Pons (tissue), 1 donor: ENCODE measurements at regions not wholly inside any gene's neighbourhood (a gene's known extent, or its start where the extent isn't known, plus 50 kb on each side); places are given as distances from the start of the nearest gene placed in this dataset.

Experiments used
- DNase-seq: peaks from one replicate; pipeline ENCODE4 v3.0.0-alpha.2; 2016; ENCODE audit warnings: low spot score

- DNase-seq, result no peak
Measured at GRCh38 chr20:4512891-4513550, 173.2 kb upstream of the PRNP start.

- no peak for DNase-seq
Measured at GRCh38 chr20:4511776-4512175, 174.5 kb upstream of the PRNP start.

DNA sequence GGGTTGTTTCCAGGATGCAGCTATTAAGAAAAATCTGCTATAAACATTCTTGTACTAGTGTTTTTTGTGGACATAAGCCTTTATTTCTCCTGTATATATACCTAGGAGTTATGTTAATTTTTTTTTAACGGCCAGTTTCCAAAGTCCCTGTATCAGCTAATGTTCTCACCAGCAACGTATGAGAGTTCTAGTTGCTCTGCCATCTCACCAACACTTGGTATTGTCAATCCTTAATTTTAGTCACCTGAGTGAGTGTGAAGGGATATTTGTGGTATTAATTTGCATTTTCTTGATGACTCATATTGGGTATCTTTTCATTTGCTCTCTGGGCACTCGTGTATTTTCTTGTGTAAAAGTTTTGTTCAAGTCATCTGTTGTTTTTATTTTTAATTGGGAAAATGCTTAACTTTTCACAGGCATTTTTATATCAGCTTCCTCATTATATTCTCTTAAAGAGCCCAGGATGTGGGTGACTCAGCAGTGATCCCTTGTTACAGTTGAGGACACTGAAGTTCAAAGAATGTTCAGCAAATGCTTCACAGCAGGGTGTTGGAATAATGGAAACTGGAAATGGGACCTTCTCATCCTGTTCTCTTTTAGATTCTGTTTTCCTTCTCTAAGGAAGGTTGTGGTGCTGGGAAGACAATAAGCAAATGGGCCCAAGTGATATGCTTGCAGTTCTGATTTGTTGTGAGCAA, 176.3 kb upstream of the PRNP start:
- no peak for DNase-seq

DNA sequence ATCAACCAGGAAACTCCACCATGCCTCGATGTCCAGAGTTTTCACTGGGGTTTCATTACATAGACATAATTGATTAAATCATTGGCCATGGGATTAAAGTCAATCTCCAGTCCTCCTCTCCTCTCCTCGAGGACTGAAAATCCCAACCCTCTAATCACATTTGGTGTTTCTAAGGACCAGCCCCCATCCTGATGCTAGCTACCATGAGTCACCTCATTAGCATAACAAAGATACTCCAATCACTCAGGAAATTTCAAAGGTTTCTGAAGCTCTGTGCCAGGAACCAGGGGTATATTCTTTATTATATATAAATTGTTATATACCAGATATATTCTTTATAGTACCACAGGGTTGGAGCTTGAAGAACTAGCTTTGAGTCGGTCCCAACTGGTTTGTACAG, 177.5 kb upstream of the PRNP start:
- DNase-seq, result no peak

DNA sequence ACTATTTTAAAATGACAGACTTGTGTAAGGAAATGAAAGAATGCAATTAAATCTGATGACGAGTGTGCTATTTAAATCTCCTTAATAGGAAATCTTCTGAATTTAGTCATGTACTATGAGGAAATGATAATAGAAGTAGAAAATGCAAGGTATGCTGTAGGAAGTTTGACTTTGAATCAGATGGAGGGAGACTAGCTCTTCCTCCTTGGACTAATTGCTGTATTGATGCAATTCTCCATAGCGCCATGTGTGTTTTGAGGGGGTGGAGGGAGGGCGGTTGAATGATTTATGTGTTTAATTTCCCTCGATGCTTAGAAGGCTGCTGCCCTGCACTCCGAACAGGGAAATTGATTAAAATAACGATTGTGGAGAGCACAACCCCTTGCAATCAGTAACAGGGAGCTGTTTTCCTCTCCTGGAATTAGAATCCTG, 179.0 kb upstream of the PRNP start:
- DNase-seq, result no peak

- no peak for DNase-seq
Measured at GRCh38 chr20:4504814-4505213, 181.4 kb upstream of the PRNP start.

DNA sequence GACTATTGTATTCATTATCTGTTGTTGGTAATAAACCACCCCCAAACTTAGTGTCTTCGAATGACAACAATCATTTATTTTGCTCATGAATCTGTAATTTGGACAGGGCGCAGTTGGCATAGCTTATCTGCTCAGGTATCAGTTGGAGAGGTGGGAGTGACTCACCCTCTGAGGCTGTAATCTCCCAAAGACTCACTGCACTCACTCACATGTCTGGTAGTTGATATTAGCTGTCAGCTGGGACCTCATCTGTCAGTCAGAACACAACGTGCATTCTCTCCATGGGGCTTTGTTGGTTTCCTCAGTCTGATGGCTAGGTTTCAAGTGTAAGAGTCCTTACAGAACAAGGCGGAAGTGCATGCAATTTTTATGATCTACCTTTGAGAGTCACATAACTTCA, 183.5 kb upstream of the PRNP start:
- DNase-seq, result no peak

DNA sequence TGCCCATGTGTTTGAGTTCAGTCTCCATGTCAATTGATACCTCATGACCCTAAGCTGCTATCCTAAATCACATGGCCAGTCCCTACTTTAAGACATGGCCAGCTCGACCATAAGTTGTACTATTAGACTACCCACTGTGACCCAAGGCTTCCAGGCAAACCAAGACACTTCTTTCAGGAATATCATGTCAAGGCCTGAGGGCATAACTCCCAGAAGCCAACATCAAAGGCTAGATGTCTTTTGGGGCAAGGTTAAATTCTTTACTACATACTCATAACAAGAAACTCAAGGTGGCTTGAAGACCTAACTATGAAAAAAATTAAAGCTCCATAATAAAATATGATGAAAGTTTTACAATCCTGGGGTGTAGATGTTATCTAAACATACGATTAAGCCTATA, 192.9 kb upstream of the PRNP start:
- no peak for DNase-seq

- DNase-seq, result no peak
Measured at GRCh38 chr20:4491643-4492042, 194.6 kb upstream of the PRNP start.

- no peak for DNase-seq
Measured at GRCh38 chr20:4490606-4491280, 195.5 kb upstream of the PRNP start.

DNA sequence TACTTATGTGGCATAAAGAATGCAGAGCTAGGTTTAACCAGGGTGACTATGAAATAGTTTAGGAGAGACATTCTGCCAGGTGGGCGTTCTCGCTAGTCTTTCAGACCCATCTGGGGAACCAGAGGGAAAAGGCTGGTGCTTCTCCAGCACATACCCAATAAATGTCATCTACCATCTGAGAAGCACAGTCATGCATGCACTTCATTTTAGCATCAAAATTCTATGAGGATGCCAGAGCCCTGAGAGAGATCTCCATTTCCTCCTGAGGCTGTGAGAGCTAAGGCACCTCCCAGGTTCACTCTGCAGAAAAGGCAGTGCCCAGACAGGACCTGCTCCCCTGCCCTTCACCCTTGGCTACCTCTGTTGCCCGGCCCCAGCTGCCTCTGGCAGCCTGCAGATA, 196.2 kb upstream of the PRNP start:
- DNase-seq, result no peak

DNA sequence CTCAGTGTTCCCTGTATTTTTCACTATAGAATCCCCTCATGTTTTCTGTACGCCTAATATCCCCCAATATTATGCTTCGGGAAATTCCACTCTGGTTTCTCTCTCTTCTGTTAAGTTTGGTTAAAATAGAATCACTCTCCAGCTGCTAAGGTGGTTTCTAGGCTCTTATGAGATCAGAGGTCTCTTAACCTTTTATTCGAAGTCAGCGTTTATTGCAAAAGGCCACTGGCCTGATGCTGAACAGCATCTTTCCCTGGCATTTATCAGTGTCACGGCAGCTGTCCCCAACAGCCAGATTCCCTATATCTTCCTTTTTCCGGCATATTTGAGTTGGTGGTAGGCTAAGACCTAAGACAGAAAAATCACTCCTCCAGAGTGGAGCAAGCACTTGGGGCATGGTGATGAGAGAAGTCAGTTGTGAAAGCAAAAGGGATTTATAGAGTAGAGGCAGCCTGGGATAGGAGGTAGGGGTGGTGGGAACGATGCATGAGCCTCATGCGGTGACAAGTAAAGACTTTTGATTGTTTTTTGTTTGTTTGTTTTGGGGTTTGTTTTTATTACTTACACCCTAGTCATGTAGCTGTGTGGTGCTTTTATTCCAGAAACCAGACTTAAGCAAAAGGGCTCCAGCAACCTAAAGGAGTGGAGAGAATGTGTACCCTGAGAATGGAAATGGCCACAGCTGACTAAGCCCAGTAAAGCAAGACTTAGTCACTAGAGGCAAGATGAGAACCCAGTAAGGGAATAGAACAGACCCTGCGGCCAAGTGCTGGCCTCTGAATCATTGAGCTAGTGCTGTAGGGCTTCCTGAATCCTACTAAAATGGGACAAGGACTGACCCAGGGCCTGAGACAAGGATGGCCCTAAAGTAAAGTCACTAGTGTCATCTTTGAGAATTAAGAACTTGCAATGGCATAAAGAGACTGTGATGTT, 197.6 kb upstream of the PRNP start:
- DNase-seq, result no peak

DNA sequence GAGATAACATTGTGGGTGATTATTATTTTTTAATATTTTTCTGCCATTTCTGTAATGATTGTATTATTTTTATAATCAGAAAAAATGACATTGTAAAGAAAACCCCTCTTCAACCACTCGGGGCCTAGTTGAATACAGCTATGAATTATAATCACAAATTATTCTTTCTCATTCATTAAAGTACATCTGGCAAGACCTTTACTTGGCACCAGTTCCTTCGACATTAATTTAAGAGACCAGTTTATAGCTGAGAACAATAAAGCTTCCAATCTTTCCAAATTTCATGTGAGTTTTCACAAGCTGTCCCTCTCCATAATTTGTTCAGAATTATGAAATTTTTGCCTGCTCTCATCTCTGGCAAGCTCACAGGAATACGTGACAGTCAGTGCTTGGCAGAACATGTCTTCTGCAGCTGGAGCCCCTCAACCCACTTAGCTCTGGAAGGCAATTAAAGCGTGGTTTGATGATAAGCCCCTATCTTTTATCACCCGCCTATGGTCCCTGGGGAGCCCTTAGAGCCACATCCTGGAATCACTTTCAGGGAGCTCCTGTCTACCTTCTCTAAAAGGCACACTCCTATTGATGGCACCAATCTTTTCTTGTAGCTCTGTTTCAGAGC, 201.8 kb upstream of the PRNP start:
- no peak for DNase-seq

GRCh38 chr20:4483961-4484360, 202.3 kb upstream of the PRNP start:
- no peak for DNase-seq

GRCh38 chr20:4483486-4483885, 202.8 kb upstream of the PRNP start:
- no peak for DNase-seq

DNA sequence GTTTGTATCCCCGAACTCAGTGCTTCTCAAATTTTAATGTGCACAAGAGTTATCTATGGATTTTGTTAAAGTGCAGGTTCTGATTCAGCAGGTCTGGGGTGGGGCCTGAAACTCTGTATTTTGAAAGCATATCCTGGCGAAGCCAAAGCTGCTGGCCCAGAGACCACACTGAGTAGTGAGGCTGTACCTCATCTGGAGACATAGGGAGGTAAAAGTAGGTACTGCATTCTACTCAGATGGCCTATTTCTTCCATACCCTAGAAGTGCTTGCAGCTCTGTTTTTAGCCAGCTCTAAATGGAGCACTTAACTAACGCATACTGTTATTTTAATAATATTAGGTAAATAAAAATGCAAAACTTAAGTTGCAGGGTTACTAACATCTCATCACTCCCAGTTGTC, 206.2 kb upstream of the PRNP start:
- no peak for DNase-seq

DNA sequence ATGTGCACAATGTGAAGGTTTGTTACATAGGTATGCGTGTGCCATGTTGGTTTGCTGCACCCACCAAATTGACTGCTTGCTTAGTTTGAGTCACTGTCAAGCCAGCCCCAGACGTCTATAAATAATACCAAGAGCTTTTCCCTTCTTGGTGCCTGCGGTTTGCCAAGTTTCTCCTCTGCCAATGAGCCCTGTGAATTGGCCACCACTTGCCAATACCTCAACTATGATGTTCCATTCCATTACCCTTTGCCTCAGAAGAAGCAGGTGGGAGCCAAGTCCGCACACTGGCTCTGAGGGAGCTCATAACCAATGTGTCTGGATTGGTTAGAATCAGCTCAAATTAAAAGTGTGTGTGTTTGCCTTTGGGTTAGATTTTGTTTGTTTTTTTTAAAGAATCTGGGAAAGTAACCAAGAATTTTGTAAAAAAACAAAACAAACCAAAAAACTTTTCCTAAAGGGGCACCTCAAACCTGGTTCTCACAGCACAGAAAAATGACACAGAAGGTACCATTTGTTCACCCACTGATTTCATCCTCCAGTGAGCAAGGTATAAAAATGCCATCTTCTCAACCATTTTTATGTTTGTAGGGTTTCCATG, 209.3 kb upstream of the PRNP start:
- DNase-seq, result peak; percentile 22

- no peak for DNase-seq
Measured at GRCh38 chr20:4472906-4473305, 213.3 kb upstream of the PRNP start.

DNA sequence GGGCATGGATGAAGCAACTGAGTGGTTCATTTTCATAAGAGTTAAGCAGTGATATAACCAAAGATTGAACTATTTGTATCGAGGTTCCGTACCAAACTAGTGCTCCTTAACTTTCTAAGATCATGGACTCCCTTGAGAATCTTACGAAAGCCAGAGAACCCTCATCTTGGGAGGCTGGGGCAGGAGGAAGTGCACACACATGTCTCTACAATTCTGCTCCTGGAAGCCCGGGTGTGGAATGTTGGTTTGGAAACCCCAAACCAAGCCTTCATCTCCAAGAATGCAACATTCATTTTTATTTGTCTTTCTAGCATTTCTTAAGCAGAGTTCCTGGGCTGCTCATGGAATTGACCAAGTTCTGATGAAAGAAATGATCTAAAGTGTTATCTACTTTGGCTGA, 215.0 kb upstream of the PRNP start:
- no peak for DNase-seq

DNA sequence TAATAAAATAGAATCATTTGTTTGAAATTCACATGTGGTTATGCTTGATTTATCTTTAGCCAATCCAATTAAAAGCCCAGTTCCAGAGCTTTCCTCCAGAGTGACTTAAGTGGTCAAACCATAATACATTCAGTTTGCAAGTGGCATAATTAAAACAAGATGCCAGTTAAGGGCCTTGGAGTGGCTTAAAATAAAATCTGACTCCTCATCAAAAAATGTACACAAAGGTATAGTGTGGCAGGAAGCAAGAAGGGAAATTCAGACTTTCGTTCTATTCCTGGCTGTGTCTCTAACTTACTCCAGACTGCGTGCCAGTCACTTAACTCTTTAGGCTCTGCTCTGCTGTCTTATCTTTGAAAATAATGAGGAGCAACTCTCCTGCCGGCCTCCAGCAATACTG, 215.9 kb upstream of the PRNP start:
- DNase-seq, result no peak

- no peak for DNase-seq
Measured at GRCh38 chr20:4469910-4470309, 216.3 kb upstream of the PRNP start.
